NCI-H1436 (cell line): ENCODE measurements at regions not wholly inside any gene's neighbourhood (a gene's known extent, or its start where the extent isn't known, plus 50 kb on each side); places are given as distances from the start of the nearest gene placed in this dataset.
A peak's percentile ranks its signal among the peaks of the same experiment; 100 is the strongest.

Experiments
- DNase-seq: peaks from one replicate; lab custom pipeline; 2025; lab: John Stamatoyannopoulos, UW

DNA sequence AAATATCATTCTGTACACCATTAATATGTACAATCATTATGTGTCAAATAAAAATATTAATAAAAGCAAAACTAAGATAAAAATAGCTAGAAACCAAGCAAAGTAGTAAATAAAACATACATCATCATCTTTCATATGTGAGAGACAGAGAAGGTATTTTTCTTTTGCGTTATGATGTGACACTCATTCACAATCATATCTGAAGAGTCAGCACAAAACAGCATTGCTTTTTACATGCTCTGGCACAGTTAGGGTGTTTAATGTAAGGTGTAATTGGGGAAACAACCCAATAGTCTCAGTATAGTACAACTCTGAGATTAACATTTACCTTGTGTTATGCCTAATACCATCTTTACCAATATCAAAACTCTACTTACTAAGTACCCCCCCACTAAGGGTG is 376.6 kb downstream of the TMA16 start:
- no peak for DNase-seq

DNA sequence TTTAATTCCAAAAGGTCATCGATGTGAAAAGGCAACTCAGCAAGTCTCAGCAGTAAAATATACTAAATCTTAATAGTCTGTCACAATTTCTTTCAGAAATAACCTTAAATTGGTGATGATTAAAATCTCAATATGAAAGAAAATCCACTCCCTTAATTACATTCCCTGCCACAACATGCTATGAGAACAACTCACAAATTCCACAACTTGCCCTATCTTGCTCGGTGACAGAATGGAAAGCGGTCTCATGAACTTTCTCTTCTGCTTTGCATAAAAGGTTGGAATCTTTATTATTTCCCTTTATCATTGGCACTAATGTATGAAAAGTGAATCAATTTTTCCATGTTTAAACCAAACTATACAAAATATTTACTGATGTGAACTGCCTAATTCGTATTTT is 380.8 kb downstream of the TMA16 start:
- DNase-seq, result no peak

DNA sequence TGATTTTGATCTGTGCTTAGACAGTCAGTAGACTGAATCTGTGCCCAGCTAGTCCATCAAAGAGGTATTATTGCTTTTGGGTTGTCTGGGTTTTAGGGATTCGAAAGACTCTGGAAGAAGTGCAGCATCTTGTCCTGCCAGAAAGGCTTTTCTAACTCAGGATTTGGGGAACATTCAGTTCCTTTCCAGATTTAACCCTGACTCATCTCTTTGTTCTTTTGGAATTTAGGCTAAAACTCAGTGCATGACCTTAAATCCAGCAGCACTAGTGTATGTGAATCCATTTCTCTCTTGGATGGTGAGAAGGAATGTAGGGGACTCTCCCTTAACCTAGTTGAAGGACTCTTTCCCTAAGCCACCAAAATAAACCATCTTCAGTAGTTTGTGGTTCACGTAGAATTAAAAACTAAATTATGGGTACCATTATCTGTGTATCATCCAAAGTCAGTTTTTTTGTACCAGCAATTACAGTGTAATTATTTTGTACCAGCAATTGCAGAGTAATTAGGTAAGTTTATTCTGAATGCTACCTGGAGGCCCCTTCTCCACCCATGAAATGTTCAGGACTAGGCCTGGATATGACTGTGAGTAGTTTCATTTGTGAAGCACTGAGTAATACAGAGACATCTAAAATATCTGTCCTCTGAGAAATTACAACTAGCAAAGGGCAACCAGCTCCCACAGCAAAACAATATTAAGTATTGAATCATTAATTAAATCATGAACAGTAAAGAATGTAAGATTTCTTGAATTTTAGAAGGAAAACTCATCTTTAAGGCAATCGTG is 384.0 kb downstream of the TMA16 start:
- no peak for DNase-seq

DNA sequence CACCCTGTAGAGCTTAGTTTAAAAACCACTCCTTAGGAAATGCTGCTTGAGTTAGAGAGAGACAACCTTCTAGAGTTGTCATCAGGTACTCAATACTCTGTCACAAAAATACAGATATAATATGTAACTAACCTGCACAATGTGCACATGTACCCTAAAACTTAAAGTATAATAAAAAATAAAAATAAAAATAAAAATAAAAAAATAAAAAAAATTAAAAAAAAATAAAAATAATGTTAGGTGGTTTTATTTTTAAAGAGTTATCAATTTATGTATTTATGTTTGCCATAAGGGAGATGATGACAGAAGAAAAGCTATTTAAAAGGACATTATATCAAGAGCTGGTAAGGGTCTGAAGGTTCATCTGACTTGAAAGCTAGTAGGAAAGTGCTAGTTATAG is 397.9 kb downstream of the TMA16 start:
- no peak for DNase-seq

DNA sequence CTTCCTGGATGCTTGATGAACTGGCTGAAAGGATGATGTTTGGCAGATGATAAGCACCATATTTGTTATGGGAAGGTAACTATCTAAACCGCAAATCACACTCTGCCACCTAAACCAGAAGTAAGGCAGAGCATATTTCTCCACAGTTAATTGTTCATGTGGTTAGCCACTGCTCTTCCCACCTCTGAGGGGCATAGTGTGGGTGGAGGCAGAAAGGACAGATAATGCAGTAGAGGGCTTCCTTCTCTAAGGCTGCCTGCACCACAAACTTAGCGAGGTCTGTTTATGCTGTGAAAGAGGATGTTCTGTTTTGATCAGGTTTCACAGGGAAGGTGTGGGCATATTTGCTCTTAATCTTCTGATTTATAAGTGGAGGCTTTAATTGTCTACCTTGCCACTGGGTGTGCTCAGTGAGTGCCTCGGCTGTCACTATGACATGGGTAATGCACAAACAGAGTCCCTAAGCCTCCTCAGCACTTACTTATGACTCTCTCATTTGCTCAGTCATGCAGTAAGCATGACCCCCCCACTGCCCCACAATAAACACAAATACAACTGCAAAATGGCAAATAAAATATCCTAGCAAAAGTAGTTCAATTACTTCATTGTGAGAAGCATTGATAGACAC is 401.0 kb downstream of the TMA16 start:
- peak; percentile 52 for DNase-seq

DNA sequence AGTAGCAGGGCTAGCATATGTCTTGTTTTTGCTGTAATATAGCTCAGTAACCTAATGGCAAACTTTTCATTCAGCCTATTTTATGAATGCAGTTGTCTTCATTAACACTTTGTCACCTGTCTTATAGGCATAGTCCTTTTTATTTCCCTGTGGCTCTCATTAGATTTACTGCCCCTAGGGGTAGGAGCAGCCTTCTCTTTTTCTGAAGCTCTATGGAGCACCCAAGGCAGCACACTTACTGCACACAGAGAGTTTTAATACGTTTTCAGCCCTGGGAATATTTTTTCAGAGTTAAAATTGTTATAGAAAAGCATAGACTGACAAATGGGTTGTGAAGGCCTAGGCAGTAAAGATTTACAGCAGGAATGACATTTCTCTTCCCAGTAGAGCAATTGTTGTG is 406.8 kb downstream of the TMA16 start:
- DNase-seq, result no peak

DNA sequence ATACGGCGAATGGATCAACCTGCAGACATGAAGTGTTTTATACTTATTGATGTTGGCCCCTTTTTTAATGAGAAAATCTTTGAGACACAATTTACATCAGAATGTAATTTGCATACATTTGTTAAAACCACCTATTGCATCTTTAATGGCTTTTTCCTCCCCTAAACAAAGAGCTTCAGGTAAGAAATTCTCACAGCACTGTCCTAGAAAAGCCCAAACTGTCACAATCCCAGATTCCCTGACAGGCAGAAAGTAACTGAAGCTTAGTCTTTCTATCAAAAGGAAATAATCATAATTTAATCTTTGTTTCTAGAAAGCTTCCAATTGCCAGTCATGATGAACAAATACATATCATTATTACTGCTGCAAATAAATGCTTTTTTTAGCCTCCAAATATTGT is 407.9 kb downstream of the TMA16 start:
- no peak for DNase-seq

DNA sequence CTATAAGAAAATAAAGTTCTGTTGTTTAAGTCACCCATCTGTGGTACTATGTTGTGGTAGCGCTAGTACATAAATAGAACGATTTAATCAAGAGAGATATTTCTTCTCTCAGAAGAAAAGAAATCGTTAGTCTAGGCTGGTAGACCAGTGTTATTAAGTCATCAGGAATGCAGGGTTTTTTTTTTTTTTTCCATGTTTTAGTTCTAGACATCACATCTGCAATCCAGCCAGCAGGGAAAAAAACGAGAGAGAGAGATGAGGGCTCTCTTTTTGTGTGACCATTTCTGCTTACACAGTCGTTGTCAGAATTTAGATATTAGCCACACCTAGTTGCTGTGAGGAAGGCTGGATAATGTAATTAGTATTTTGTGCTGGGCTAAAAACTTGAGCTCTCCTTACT is 417.4 kb downstream of the TMA16 start:
- DNase-seq, result no peak

DNA sequence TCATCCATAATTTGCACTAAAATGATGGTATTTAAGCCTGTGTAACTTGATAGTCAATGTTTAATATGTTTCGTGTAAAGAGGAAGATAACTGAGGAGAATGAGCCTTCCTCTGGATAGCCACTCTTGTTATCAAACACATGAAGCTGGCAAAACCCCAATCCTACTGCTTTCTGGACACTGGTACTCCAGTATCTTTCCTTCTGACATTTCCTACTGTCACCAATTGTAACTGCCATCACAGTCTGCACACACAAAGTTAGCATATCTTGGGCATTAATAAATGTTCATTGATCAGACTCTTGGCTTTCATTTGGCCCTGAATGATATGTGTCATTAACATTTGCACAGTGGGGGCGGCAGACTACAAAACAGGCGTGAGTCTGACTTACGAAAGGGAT is 419.1 kb downstream of the TMA16 start:
- no peak for DNase-seq

DNA sequence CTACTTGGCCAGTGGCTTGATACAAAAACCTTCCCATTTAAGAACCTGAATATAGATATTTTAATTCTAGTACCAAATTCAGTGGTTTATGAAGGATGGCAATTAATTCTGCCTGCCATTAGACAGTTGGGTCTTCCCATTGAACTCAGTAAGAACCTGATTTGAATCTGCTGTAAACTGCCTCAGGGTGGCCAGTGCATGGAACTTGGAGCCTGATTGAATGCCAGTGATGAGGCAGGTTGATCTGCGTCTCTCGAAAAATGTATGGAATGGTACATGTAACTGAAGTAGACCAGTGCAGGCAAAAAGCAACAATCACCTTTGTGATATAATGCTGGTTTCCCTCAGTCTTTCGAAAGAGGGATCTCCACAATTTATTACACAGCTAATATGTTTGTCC is 421.4 kb downstream of the TMA16 start:
- no peak for DNase-seq

DNA sequence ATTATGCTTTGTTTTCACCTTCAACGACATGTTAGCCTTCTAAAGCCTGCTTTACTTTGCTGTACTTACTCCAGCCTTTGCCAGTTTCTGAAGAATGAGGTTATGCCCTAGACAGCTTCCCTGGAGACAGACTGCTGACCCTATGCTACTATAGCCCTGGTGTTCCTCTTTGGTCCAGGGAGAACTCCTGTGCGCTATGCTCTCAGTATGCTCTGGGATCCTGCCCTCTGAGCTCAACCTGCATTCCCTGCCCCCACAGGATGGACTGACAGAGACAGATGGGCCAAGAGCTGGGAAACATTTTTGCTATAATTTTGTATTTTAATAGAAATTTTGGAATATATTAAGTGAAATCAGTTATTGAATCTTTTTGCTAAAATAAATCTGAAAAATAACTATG is 425.9 kb downstream of the TMA16 start:
- DNase-seq, result no peak

DNA sequence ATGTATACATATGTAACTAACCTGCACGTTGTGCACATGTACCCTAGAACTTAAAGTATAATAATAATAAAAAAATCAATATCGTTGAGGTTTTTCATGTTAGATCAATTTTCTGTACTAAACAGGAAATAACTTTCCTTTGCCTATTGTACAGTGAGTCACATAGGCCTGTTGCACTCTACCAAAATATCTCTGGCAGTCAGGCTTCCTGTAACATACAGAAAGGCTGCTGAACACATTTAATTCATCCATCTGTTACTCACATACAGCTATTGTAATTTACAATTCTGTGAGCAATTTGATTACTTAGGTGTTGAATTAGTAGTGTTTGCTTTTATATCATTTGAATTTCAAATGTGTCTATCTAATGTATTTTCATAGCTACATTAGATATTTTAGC is 427.8 kb downstream of the TMA16 start:
- DNase-seq, result no peak

DNA sequence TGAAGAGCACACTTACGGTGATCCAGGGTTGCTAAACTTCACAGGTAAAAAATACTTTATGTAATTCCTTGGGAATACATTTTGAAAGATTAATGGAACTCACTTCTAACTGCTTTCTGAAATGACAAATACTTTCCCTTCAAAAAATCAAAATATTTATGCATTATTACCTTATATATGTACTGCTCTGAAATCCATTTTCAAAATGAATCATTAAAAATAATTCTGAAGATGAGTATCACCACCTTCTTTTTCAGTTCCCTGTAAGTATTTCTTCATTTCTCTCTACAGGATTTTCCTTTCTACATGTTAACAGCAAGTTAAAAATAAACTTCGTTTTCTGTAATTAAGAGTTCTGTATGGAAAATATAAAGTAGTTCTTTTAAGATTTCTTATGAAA is 428.6 kb downstream of the TMA16 start:
- no peak for DNase-seq

DNA sequence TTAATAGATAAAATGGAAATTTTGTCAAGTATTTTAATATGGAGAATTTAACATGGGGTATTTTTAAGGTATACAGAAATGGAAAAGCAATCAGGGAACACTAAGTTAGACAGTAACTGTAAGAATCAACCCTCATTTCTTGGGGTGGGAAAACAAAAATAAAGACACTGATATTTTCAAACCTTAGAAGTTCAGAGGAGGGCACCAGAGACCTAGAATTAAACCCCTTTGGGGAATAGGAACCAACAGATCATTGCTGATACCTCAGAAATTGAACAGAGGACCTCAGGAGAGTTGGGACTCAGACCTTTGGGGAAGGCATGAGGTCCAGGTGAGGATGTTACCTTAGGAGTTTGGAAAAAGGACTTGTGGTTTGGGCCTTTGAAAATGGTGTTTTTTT is 435.6 kb downstream of the TMA16 start:
- DNase-seq, result no peak

DNA sequence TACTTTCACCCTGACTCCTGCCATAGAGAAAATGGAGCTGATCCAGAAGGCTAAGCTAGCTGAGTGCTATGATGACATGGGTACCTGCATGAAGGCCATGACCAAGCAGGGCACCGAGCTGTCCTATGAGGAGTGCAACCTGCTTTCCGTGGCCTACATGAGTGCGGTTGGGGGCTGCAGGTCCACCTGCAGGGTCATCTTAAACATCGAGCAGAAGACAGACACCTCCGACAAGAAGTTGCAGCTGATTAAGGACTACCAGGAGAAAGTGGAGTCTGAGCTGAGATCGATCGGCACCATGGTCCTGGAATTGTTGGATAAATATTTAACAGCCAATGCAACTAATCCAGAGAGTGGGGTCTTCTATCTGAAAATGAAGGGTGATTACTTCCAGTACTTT is 438.0 kb downstream of the TMA16 start:
- DNase-seq, result no peak

DNA sequence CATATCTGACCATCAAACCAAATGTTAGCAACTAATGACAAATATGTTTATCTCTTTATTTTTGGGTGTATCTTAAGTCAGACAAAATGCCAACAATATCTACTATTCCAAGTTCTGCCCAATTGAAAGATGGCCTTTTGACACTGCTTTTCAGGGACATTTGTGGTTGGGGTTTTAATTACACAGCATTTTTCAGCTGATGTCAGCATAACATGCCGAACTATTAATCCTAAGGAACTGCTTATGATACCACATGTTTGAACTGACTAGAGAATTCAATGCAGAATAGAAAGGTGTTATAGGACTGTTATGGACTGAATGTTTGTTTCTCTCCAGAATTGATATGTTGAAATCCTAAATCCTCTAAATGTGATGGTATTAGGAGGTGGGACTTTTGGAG is 445.1 kb downstream of the TMA16 start:
- DNase-seq, result no peak

DNA sequence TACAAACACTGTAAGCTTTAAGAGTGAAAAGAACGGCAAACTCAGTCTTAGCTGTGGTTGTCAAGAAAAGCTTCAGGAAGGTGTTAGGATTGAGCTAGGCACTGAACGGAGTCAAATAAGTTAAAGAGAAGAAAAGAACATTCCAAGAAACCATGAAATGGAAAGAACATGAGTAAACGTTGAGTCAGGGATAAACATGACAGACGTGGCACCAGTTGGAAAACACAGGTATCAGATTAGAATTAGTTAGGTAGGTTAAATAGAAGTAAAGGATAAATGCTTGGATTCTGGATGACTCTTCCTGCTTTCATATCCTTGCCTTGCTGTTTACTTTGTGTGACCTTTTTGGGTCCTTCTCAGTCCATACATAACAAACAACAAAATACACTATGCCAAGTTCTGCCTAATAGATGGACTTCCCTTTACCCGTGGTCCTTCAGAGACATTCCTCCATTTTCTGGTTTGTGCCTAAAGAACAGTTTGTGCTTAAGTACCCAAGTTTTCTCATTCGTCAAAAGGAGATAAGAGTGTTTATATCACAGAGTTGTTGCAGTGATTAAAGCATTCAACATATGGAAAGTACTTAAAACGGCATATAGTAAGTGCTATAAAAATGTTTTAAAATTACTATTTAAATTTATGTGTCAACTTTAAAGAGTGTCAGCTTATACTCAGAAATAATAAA is 446.9 kb downstream of the TMA16 start:
- DNase-seq, result no peak

DNA sequence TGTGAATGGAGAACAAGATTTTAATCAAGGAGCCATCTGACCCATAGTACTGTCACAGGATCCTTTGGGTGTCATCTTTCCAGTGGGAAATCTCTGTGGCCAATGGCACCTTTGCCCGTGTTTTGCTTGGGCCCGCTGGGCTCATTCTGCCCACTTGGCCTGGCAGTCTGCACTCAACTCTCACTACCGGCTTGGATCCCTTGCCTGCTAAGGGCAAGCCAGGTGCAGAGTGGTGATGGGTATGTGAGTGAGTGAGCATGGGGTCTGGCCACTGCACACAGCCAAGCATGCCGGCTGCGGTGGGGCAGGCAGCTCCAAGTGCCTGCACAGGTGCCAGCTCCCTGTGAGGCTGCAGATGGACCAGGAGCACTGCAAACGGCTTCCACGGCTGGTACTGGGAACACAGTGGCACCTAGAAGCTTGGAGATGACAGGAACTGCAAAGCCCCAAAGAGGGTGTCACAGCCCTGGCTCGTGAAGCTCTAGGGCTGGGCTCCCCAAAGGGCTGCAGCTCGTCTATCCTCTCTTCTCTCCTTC is 454.5 kb downstream of the TMA16 start:
- no peak for DNase-seq

DNA sequence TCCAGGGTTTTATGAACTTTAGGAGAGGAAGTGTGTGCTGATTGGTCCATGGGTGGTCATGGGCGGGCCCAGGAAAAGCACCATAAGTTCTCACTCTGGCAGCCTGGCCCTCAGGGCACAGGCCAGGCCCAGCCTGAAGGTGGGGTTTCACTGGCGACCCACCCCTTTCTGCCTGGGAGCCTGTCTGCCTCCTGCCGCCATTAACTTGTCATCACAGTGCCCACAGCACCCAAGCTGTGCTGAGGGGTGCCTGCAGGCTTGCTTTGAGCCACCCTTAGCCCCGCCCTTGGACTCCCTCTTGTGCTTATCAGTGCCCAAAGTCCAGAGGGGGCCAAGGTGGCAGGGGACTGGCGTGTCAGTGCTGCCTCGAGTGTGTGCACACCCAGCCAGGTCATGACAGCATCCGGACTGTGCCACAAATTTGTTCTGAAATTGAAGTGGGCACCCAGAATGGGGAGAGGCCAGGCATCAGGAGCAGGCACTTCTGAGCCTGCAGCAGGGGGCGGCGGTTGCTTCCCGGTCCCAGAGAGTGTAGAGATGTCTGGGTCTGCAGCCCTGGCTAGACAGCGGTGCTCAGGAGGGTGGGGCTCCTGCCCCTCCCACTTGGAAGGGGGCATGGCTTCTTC is 455.6 kb downstream of the TMA16 start:
- DNase-seq, result no peak

DNA sequence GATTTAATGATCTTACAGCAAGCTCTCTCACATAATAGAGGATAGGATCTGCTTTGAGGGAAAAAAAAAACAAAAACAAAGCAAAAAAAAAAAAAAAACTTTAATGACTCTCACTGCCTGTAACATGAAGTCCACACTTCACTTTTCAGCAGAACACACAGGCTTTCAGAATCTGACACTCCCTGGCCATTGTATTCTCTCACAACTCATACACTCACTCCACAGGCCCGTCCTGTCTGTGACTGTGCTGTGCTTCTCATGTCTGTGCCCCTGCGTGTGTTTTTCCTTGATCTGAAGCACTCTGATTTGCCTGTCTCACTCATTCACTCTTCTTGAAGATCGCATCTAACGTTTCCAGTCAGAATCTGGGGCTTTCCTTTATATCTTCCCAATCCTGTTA is 460.8 kb downstream of the TMA16 start:
- DNase-seq, result no peak

DNA sequence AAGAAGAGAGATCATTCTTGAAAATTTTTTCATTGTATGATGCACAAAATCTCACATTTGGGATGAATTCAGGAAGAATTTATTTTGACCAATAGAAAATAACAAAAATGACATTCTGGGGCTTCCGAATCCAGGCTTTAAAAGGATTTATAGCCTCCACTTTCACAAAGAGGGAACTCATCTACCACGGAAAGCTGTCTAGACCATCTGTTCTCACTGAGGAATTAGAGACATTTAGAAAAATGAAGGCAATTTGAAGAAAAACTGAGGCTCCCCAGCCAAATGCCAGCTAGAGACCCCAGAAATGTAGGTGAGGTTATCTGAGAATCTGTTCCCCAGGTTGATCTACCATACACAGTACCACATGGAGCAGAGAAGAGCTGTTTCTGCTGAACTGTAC is 464.3 kb downstream of the TMA16 start:
- DNase-seq, result no peak

DNA sequence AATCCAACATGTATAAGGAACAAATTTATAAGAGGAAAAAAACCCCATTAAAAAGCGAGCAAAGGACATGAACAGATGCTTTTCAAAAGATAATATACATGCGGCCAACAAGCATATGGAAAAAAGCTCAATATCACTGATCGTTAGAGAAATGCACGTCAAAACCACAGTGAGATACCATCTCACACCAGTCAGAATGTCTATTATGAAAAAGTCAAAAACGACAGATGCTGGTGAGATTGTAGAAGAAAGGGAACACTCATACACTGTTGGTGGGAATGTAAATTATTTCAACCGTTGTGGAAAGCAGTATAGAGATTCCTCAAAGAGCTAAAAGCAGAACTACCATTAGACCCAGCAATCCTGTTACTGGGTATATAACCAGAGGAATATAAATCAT is 465.4 kb downstream of the TMA16 start:
- DNase-seq, result no peak

DNA sequence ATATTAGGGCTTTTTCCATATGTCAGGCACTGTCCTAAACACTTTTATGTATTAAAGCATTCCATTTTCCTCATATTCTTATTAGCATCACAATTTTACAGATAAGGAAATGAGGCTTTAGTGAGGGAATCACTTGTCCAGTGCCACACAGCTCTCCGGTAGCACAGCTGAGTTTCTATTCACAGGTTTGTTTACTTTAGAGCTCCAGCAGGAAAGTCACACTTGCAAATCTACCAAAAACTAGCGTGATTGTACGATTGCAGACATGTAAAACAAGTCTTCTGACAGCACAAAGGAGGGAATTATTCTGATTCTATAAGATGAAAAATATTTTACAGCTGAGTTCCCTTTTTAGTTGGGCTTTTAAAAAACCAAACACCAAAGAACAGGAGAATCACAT is 472.1 kb downstream of the TMA16 start:
- no peak for DNase-seq
